HG02763 (cell line): ENCODE measurements at regions not wholly inside any gene's neighbourhood (a gene's known extent, or its start where the extent isn't known, plus 50 kb on each side); places are given as distances from the start of the nearest gene placed in this dataset.
A peak's percentile ranks its signal among the peaks of the same experiment; 100 is the strongest.

Experiments
- ATAC-seq: cut with Tn5 transposase; IDR thresholded peaks from one replicate; pipeline ENCODE4 v1.9.1; 2021; ENCODE audit warnings: mild to moderate bottlenecking, moderate library complexity; ENCODE audit not compliant: unreplicated experiment

DNA sequence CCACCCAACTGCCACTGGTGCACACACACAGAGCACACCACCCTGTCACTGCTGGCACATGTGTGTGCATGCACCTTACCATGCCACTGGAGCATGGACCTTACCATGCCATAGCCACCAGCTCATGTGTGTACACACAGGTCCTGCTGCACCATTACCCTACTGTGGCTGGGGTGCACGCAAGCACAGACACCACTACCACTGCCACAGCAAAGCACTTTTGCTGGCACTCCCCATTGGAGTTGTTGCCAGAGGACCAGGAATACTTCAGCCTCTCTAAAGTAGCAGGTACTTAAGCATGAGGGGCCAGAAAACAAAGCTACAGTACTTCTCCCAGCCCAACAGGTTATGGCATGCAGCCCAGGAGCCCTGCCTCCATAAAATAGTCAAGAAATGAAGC is 404.8 kb downstream of the MBD2 start:
- ATAC-seq, result no peak

DNA sequence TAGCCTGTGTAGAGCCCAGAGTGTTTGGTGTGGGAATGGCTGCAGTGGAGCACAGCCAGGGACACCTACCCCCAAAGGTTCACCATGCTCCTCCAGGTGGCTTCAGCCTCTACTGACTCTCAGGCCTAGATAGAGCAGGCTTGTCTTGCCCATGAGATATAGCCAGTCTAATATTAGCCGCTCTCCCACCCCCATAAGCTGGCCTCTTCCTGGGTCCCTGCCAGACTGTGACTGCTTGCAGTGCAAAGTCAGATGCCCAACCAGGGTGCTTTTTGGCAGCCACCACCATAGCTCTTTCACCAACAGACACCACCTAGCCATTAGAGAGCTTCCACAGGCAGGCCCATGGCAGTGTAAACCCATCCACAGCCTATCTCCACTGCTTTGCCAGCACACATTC is 405.3 kb downstream of the MBD2 start:
- no peak for ATAC-seq

DNA sequence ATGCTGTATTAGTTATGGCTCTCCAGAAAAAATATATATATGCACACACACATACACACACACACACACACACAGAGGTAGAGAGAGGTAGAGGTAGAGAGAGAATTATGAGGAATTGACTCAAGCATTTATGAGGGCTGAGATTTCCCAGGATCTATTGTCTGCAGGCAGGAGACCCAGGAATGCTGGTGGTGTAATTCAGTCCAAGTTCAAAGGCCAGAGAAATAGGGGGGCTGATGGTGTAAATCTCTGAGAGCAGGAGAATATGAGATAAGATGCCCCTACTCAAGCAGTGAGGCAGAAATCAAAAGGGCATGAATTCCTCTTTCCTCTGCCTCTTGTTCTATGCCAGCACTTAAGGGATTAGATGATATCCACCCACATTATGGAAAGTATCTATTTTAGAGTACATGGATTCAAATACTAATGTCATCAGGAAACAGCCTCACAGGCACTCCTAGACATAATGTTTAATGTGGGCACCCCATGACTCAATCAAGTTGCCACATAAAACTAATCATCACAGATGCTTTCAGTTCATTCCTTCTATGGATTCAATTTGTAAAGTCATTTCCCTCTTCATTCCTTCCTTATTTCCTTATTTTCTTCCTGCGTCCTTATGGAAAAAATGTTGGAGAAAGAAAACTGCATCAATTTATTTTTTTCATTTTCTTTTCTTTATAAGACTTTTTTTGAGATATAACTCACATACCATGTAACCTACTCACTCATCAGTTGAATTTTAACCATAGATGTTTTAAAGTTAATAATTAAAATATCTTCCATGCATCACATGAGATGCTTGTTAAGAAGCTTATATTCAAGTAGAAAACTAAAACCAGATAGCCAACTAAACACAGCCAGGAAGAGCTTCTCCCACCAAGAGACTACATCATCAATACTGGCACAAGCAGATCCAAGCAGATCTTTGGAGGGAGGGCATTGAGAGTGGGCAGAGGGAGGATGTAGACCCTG is 406.2 kb downstream of the MBD2 start:
- ATAC-seq, result no peak

DNA sequence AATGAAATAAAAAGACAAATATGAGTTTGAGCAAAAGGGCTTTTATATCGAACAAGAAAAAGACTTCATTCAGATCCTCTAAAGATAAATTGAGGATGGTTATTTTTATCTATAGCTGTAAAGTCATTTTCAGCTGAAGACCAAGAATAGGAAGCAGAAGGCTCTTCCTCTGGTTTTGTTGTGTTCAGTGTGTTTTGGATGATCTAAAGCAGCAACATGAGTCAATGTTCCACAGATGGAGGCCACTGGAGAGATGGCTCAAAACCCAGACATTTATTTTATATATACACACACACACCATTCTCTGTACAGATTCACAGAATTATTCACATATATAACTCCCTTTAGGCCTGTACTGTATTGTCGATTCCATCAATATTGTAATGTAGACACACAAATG is 424.3 kb downstream of the MBD2 start:
- no peak for ATAC-seq

DNA sequence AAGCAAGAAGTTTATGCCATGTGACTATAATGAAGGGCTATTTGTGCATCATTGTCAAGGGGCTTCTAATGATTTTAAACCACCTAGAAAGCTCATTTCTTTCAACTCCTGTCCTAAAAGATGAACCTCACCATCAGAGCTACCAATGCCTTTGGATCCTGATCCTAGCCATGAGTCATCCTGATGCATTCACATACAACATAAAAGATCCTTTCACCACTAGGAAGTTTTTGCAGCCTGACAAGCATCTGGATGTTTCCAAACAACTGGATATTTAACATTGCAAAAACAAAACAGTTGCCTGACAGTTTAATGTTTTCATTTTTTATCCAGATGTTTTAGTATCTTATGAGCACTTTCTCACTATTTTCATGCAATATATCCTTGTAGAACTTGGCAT is 425.3 kb downstream of the MBD2 start:
- ATAC-seq, result no peak

DNA sequence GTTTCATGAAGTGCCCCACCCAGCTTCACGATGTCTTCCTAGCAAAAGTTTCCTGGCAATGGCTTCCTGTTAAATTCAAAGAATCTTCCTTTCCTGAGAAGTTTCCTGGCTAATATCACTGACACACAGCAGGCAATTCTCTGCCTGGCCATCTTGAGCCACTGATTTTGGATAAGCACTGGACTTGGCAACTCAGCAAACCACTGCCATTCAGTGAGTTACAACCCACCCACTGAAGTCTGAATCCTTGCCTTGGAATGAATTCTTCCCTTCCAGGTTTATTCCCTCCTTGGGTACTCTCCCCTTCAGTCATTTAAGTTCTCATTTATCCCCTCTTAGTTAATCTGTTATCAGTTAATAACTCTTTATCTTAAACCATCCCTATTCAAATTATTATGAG is 426.0 kb downstream of the MBD2 start:
- no peak for ATAC-seq

DNA sequence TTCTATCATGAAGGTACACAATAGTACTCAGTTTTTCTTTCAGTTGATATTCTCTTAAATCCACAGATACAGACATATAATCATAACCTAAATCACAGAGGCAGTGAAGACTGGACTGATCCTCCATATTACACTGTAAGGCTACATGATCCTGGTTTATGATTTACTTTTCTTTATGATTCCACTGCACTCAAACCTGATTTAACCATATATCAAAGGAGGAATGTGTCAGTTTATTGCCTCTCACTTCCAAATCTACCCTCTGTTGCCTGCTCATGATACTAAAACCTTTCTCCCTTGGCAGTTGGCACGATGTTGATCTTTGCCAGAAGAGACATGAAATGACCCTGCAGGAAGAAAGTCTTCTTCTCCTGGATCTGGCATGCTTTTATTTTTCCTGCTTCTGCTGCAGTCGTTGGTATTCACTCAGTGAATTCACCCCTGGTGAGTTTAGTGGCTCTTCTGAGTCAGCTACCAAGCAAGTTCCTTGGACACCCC is 426.4 kb downstream of the MBD2 start:
- no peak for ATAC-seq

DNA sequence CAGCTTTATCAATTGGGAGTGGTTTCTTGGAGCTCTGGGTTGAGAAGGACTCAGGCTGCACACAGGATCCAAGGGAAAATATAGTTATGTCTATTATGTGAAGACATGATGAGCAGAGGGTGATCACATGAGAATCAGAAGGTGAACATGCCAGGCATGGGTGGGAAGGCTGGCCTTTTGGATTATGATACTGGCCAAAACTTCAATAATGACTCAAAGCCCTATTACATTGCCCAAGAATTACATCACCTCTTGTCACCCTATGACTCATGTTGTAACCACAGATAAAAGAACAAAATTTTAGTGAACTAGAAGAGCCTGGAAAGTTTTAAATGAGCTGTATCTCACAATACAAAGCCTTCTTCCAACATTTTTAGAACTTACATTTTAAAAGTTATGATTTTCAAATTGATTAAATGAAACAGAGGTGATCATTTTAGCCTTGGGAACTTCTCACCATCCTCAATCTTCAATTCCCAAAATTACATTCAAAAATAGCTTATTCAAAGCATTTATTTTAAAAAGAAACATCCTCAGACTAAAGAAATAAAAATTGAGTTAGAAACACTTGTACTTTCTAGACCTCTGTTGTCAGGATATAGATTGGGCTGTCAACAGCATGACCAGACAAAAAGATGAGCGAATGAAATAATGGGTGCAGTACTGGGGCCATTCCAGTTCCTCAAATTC is 428.3 kb downstream of the MBD2 start:
- ATAC-seq, result peak; percentile 82

DNA sequence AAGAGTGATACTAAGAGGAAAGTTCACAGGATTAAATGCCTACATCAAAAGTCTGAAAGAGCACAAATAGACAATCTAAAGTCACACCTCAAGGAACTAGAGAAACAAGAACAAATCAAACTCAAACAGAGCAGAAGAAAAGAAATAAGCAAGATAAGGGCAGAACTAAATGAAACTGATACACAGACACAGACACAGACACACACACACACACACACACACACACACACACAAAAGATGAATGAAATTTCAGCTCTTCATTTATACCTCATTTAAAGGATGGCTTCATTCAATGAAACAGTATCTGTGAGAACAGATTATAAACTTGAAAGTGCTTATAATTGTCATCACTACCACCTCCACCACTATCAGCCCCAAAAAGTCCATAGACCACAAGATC is 428.9 kb downstream of the MBD2 start:
- no peak for ATAC-seq

DNA sequence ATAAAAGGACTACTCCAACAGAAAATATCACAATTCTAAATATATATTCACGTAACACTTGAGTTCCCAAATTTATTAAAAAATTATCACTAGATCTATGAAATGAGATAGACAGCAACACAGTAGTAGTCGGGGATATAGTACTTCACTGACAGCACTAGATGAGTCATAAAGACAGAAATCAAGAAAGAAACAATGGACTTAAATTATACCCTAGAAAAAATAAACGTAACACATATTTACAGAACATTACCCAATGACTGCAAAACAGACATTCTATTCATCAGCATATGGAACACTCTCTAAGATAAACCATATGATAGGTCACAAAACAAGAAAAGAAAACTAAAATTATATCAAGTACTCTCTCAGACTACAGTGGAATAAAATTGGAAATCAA is 429.4 kb downstream of the MBD2 start:
- no peak for ATAC-seq

DNA sequence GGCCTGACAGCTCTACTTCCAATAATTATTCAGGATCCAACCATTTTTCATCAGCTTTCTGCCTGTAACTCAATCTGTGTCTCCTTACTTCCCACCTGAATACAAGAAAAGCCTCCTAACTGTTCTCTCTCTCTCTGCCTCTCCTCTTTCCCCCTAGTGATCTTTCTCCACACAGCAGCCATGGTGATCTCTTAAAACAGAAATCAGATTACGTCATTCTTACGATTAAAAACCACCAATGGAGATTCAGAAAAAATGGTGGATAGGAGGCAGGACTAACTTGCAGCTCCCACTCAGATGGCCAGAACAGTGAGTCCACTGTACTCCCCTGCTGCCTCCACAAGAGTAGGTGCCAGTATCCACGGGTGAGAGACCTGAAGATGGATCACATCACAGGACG is 431.7 kb downstream of the MBD2 start:
- no peak for ATAC-seq

DNA sequence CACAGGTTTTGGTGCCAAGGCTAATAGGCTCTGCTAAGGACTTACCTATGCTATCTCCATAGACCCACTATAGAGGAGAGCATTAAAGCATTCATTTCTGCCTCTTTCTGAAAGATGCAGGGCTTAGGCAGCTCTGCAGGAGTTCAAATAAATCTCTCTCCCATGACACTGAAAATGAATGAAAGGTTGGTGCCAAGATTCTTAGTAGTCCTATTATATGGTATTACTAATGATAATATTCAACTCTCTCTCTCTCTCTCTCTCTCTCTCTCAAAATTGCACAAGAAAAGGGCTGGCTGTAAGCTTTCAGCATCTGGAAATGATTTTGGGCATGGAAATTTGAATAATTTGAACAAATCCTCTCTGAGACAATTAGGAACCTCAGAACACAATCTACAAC is 433.7 kb downstream of the MBD2 start:
- ATAC-seq, result no peak

DNA sequence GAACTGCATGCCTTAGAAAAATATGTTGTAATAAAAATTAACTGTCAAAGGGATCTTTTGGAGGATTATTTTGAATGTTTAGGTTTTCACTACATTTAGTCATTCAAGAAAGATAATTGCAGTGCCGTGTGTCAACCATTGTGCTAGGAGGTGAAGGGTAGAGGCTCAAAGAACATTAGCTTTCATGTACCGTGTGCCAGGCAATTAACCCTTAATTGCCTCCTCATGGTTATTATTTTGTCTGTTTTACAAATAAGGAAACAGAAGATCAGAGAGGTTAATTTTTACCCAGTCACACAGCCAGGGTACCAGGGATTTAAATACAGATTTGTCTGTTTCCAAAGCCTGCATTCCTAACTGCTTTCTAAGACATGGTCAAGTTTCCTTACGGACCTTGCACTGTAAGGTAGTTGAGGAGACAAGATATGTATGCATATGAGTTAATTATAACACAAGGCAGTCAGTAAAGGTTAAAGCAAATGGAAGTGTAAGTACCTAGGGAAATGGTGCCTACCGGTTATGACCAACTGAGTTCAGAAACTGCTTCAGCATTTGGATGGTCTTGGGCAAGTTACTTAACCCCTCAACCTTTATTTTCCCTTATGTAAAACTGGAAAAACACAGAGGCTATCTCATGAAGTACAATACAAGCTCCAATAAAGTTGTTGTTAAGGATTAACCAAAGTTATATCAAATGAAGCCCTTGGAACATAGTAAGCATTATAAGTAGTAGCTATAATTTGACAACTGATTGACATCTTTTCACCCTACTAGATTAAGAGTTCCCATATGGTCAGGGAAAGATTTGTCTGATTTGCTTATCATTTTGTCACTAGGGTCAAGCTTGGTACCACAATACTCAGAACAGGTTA is 434.9 kb downstream of the MBD2 start:
- no peak for ATAC-seq

DNA sequence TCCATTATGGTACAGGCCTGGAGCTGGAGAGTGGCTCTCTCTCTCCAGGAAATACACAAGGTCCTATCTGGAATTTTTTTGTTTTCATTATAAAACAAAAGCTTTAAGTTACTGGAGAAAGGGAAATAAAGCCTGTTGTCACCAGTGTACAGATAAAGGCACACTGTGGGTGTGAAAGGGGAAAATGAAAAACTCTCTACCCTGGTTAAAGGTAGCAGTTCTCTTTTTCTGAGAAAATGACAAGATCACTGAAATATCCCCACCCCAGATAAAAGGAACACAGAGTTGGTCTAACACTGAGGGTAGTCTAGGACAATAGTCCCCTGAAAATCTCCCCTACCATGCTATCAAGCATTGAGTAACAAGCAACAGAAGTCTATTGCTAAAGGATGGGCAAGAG is 438.7 kb downstream of the MBD2 start:
- no peak for ATAC-seq

DNA sequence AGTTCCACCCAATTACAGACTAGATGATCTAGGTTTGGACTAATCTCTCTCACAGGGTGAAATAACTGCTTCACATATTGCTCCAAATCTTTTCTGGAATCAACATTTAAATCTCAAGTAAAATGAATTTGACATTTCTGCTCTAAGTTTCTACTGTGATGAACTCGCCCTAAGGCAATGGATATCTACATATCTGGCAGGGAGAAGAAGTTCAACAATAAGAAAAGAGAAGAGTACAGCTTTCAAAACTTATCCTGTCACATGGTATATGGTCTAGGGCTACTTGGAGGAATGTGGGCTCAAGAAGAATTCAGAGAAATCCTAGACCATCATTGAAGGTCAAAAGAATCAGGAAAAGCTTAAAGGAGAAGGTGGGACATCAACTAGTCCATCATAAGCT is 440.2 kb downstream of the MBD2 start:
- no peak for ATAC-seq

DNA sequence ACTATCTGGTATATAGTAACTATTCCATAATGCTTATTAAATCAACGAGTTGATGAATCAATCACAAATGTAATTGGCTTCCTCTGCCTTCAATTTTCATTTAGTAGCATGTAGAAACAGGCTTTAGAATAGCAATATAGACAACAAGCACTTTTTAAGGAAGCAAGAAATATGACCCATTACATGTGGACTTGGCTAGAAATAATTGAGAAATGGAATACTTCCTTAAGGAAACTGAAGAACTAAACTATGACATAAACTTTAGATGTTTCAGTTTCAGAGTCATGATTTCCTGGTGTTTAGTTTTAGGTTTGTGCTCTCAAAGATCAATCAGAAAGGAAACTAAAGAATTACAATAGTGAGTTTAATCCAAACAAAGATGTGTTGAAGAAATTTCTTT is 443.8 kb downstream of the MBD2 start:
- ATAC-seq, result no peak

DNA sequence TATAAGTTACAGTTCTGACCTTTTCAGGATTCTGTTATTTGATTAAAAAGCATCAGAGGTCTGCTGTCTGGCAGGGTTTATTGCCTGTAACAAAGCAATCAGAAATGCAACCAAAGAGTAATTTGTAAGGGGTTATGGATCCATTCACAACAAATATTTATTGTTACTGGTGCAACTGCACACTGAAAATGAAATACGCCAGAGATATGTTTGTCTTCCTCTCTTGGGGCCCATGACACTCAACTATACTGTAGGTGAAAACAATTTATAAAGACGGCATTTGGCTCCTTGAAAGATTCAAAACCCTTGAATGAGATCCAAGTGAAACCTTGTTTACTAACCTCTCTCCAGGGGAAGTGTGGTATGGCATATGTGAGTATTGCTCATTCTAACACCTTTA is 452.2 kb downstream of the MBD2 start:
- no peak for ATAC-seq

DNA sequence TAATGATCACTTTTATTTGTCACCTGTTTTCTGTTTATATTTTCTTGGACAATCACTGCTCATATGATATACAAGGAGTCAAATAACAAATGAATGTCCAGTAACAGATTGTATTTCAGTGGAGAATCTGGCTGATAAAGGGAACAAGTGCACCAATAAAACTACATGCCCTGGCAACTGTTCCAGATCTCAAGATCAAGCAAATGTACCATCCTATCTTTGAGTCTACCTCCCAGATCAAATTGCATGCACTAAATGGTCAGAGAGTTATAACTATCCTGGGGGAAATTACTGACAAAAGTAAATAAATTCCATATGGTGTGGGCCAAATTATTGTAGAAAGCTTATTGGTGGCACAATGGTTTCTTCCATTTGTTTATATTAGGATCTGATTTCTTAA is 452.8 kb downstream of the MBD2 start:
- no peak for ATAC-seq

DNA sequence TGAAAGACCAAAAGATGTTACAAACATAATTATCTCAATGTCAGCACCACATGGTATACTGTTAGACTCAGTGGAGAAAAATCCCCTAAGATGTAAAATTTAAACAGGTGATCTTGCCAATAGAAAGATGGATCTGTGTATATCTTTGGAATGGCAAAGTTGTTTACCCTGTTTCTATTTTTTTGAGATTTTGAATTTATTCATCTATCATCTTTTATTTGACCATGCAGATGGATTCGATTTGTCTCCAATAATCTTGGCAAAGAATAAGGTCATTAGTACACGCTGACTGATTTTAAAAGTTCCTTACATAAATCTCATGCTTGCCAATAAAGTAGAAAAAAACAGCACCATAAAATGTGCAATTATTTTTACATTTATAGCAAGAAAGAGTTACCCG is 459.3 kb downstream of the MBD2 start:
- ATAC-seq, result no peak

DNA sequence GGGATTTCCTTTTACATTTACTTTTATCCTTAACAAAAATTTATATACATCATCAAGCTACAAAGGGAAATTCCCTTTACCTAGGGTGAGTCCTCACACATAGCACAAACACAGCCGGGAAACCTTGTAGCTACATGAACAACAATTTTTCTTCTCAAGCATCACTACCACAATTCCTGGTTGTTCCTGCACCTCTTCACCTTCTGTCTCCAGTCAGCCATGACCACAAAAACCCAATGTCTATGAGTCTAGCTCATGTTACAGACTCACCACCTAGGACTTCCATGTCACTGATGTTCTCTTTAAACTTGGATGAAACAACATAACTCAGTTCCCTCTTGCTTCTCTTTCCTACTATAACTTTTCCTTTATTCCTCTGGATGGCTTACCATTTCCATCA is 460.4 kb downstream of the MBD2 start:
- ATAC-seq, result no peak

DNA sequence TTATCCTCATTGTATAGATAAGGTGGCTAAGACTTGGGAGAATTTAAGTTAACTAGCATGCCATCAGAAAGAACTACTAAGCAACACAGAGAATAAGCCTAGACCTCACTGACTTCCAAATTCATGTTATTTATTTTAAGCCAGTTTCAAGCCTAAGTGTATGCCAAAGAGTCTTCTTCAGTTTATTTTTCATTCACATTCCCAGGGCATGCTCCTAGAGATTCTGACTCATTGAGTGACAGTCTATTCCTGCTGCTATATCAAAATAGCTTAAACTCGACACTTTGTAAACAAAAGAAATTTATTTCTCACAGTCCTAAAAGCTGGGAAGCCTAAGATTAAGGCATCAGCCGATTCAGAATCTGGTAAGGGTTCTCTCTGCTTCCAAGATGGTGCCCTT is 467.1 kb downstream of the MBD2 start:
- ATAC-seq, result no peak
